A549 (cell line): ENCODE measurements at regions not wholly inside any gene's neighbourhood (a gene's known extent, or its start where the extent isn't known, plus 50 kb on each side); places are given as distances from the start of the nearest gene placed in this dataset.

Source experiments
- ATAC-seq, 2 experiments: fragments of 200-7000 bp in 1 of 2; fragments of >200 bp in 1 of 2; cut with Nextera tagmentation in 1 of 2; cut with Tn5 transposase in 1 of 2; 3 replicates each; pipeline versions ENCODE4 v1.8.0 to v1.9.1; 2018 to 2020; ENCODE audit warnings: mild to moderate bottlenecking in 1 of 2, moderate library complexity in 1 of 2
- CTCF ChIA-PET: fragments of 300-600 bp; sonication (Branson Sonifier 250); formaldehyde crosslinking; extraction: SDS; loops from one replicate; lab custom pipeline; 2021; ENCODE audit warnings: antibody characterized with exemption, inconsistent platforms; lab: Yijun Ruan, JAX
- POLR2A ChIA-PET: fragments of 350-600 bp; formaldehyde crosslinking; extraction: SDS; loops from one replicate; lab custom pipeline; 2021; ENCODE audit warnings: antibody characterized with exemption, inconsistent platforms; lab: Yijun Ruan, JAX
- DNase-seq, 2 experiments: peaks; one replicate each; pipeline versions ENCODE4 v3.0.0 to v3.0.0-alpha.2; 2011 to 2016; ENCODE audit warnings: low read depth in 1 of 2, low spot score in 1 of 2
- FAIRE-seq: peaks from 2 replicates; lab custom pipeline; 2011; peaks lifted over from hg19 to GRCh38; lab: Jason Lieb, UNC
- H3K27ac ChIP-seq, 2 experiments: fragments of >200 bp; sonication (Bioruptor Twin); formaldehyde crosslinking; 3 replicates each; pipeline ENCODE4 v1.5.1; 2016 to 2017
- H3K4me1 ChIP-seq: fragments of >200 bp; sonication (Bioruptor Twin); formaldehyde crosslinking; 3 replicates; pipeline ENCODE4 v1.6.1; 2016
- H3K4me2 ChIP-seq: fragments of >200 bp; sonication (Bioruptor Twin); formaldehyde crosslinking; 3 replicates; pipeline ENCODE4 v1.6.1; 2016
- H3K4me3 ChIP-seq: fragments of >200 bp; sonication (Bioruptor Twin); formaldehyde crosslinking; 3 replicates; pipeline ENCODE4 v1.5.1; 2016
- H3K9me3 ChIP-seq: fragments of >200 bp; sonication (Bioruptor Twin); formaldehyde crosslinking; 3 replicates; pipeline ENCODE4 v1.6.1; 2016
- BHLHE40 ChIP-seq: IDR thresholded peaks from 2 replicates; pipeline ENCODE4 v1.6.1; 2012; ENCODE audit warnings: low read depth, low read length, inconsistent platforms
- CBX2 ChIP-seq: fragments of 200-600 bp; sonication (generic); IDR thresholded peaks from 2 replicates; pipeline ENCODE4 v1.6.1; 2016; ENCODE audit warnings: low read depth, mild to moderate bottlenecking, borderline replicate concordance
- CEBPB ChIP-seq, 2 experiments: fragments of >200 bp in 1 of 2; sonication (Bioruptor Twin) in 1 of 2; formaldehyde crosslinking in 1 of 2; IDR thresholded peaks; 2 replicates each; pipeline ENCODE4 v1.6.1; 2012 to 2016
- CHD4 ChIP-seq: fragments of 200-600 bp; sonication (generic); IDR thresholded peaks from 2 replicates; pipeline ENCODE4 v1.6.1; 2016; ENCODE audit warnings: antibody characterized with exemption, mild to moderate bottlenecking, borderline replicate concordance
- FOXS1 ChIP-seq: fragments of 250-450 bp; sonication (Bioruptor Pico); IDR thresholded peaks from 2 replicates; pipeline ENCODE4 v1.5.0; 2020; ENCODE audit warnings: mild to moderate bottlenecking, moderate library complexity
- HDAC2 ChIP-seq: fragments of 200-600 bp; sonication (generic); IDR thresholded peaks from 2 replicates; pipeline ENCODE4 v1.6.1; 2016
- HEYL ChIP-seq: fragments of 250-450 bp; sonication (Bioruptor Pico); IDR thresholded peaks from 2 replicates; pipeline ENCODE4 v1.8.0; 2021; ENCODE audit warnings: mild to moderate bottlenecking, moderate library complexity
- HOXA7 ChIP-seq: fragments of 250-450 bp; sonication (Bioruptor Pico); IDR thresholded peaks from 2 replicates; pipeline ENCODE4 v1.5.0; 2020; ENCODE audit warnings: mild to moderate bottlenecking, moderate library complexity
- HOXB5 ChIP-seq: fragments of 250-450 bp; sonication (Bioruptor Pico); IDR thresholded peaks from 2 replicates; pipeline ENCODE4 v1.5.0; 2020; ENCODE audit warnings: mild to moderate bottlenecking, moderate library complexity
- KDM1A ChIP-seq: fragments of 200-600 bp; sonication (generic); IDR thresholded peaks from 2 replicates; pipeline ENCODE4 v1.6.1; 2016; ENCODE audit warnings: low read depth, mild to moderate bottlenecking
- MAFK ChIP-seq: fragments of 450-650 bp; IDR thresholded peaks from 2 replicates; pipeline ENCODE4 v1.6.1; 2014; ENCODE audit not compliant: partially characterized antibody
- MAZ ChIP-seq: fragments of 150-350 bp; IDR thresholded peaks from 2 replicates; pipeline ENCODE4 v1.6.1; 2014; ENCODE audit warnings: antibody characterized with exemption, low read depth, low read length, borderline replicate concordance
- MYC ChIP-seq: IDR thresholded peaks from 2 replicates; pipeline ENCODE4 v1.6.1; 2012; ENCODE audit warnings: mild to moderate bottlenecking, inconsistent platforms, low read length, improper control_type of control experiment, borderline replicate concordance
- NFE2L2 ChIP-seq: fragments of 150-350 bp; conservative IDR thresholded peaks from 2 replicates; pipeline ENCODE4 v1.6.1; 2014; ENCODE audit warnings: low read length
- POLR2A ChIP-seq: IDR thresholded peaks from 2 replicates; pipeline ENCODE4 v1.6.1; 2012; ENCODE audit warnings: mild to moderate bottlenecking, low read length
- RARB ChIP-seq: fragments of 250-450 bp; sonication (Bioruptor Pico); IDR thresholded peaks from 2 replicates; pipeline ENCODE4 v1.8.0; 2021; ENCODE audit warnings: mild to moderate bottlenecking, moderate library complexity
- RCOR1 ChIP-seq: fragments of 150-350 bp; IDR thresholded peaks from 2 replicates; pipeline ENCODE4 v1.6.1; 2014; ENCODE audit warnings: antibody characterized with exemption, low read length, low read depth
- RFX5 ChIP-seq: fragments of 450-650 bp; IDR thresholded peaks from 2 replicates; pipeline ENCODE4 v1.7.1; 2014; ENCODE audit warnings: antibody characterized with exemption, mild to moderate bottlenecking, moderate library complexity
- SREBF2 ChIP-seq: fragments of 450-650 bp; IDR thresholded peaks from 2 replicates; pipeline ENCODE4 v1.6.1; 2014; ENCODE audit warnings: mild to moderate bottlenecking, moderate library complexity
- TP53 ChIP-seq: fragments of 250-450 bp; sonication (Bioruptor Pico); IDR thresholded peaks from 2 replicates; pipeline ENCODE4 v1.5.0; 2021; ENCODE audit warnings: mild to moderate bottlenecking, moderate library complexity
- ZC3H11A ChIP-seq: fragments of 450-650 bp; IDR thresholded peaks from 2 replicates; pipeline ENCODE4 v1.6.1; 2014; ENCODE audit warnings: antibody characterized with exemption, mild to moderate bottlenecking
- ZNF302 ChIP-seq: fragments of 250-450 bp; sonication (Bioruptor Pico); IDR thresholded peaks from 2 replicates; pipeline ENCODE4 v1.9.0; 2021; ENCODE audit warnings: inconsistent platforms, mild to moderate bottlenecking, moderate library complexity
- ZSCAN20 ChIP-seq: fragments of 250-450 bp; sonication (Bioruptor Pico); IDR thresholded peaks from 2 replicates; pipeline ENCODE4 v1.8.0; 2022; ENCODE audit warnings: mild to moderate bottlenecking, moderate library complexity
- WGBS: methylation state at CpG from one replicate; pipeline ENCODE4 v1.1.6; 2017; ENCODE audit errors: missing lambda C conversion rate; 5-methylcytosine and 5-hydroxymethylcytosine counted together
- TF ChIP-seq, protein P1 (sequence below): IDR thresholded peaks from 2 replicates; pipeline ENCODE4 v1.6.1; 2012
- TF ChIP-seq, protein P2 (sequence below): fragments of 150-350 bp; IDR thresholded peaks from 2 replicates; pipeline ENCODE4 v1.6.1; 2014; ENCODE audit warnings: low read depth, mild to moderate bottlenecking, low read length
- TF ChIP-seq, protein P3 (sequence below): fragments of 250-450 bp; sonication (Bioruptor Pico); IDR thresholded peaks from 2 replicates; pipeline ENCODE4 v1.5.0; 2020; ENCODE audit warnings: low read depth, mild to moderate bottlenecking, moderate library complexity
- TF ChIP-seq, protein P4 (sequence below): fragments of >200 bp; sonication (Bioruptor Twin); formaldehyde crosslinking; IDR thresholded peaks from 2 replicates; pipeline ENCODE4 v1.6.1; 2016
- TF ChIP-seq, protein P5 (sequence below): fragments of 250-450 bp; sonication (Bioruptor Pico); IDR thresholded peaks from 2 replicates; pipeline ENCODE4 v1.5.0; 2021; ENCODE audit warnings: mild to moderate bottlenecking, moderate library complexity, borderline replicate concordance
- TF ChIP-seq, protein P6 (sequence below): IDR thresholded peaks from 2 replicates; pipeline ENCODE4 v1.6.1; 2012

DNA sequence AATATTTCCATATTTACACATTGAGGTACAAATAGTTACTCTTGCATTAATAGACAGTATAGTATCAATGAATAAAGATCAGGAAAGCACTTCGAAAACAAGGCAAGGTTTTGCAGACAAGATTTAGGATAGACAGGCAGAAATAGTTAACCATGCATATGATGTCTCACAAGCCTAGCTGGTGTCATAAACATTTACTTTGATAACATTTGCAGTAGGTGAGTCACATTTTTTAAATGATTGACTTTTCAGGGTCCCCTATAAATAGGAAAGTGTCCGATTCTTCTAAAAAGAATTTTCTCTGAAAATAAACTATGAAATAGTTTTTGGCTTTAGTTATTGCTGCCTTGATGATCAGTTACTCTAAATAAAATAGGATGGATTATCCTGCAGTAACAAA is 162.1 kb downstream of the SNX18 start:
- Histone ChIP-seq H3K4me1 (no peaks in the 10 kb centered on the region), H3K4me3 (no peak overlapping the region), H3K9me3 (no peaks in the 10 kb centered on the region), H3K4me2 (no peak overlapping the region), H3K27ac (no peak overlapping the region)
- TF ChIP-seq RCOR1, result no peak
- no peak for TF ChIP-seq ZSCAN20
- TF ChIP-seq POLR2A, result no peak
- TF ChIP-seq, protein P1, sequence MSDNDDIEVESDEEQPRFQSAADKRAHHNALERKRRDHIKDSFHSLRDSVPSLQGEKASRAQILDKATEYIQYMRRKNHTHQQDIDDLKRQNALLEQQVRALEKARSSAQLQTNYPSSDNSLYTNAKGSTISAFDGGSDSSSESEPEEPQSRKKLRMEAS, result no peak
- TF ChIP-seq HEYL (CRISPR knock-in tag), result no peak
- no peak for TF ChIP-seq ZC3H11A
- TF ChIP-seq, protein P2, sequence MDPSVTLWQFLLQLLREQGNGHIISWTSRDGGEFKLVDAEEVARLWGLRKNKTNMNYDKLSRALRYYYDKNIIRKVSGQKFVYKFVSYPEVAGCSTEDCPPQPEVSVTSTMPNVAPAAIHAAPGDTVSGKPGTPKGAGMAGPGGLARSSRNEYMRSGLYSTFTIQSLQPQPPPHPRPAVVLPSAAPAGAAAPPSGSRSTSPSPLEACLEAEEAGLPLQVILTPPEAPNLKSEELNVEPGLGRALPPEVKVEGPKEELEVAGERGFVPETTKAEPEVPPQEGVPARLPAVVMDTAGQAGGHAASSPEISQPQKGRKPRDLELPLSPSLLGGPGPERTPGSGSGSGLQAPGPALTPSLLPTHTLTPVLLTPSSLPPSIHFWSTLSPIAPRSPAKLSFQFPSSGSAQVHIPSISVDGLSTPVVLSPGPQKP, result no peak
- TF ChIP-seq KDM1A, result no peak
- TF ChIP-seq, protein P3, sequence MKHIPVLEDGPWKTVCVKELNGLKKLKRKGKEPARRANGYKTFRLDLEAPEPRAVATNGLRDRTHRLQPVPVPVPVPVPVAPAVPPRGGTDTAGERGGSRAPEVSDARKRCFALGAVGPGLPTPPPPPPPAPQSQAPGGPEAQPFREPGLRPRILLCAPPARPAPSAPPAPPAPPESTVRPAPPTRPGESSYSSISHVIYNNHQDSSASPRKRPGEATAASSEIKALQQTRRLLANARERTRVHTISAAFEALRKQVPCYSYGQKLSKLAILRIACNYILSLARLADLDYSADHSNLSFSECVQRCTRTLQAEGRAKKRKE, result no peak
- TF ChIP-seq SREBF2, result no peak
- no peak for TF ChIP-seq BHLHE40
- no peak for TF ChIP-seq CBX2
- TF ChIP-seq CHD4, result no peak
- TF ChIP-seq HDAC2, result no peak
- TF ChIP-seq RARB (CRISPR knock-in tag), result no peak
- TF ChIP-seq CEBPB (IDR thresholded peaks at IDR 0.05), result no peak
- no peak for TF ChIP-seq MAFK
- WGBS, result 18% methylated on average over 2 of the region's 2 CpGs
- FAIRE-seq (no peak), ATAC-seq (no peak), DNase-seq (no peak)
- ChIA-PET CTCF (no interaction called here), POLR2A (no interaction called here)

DNA sequence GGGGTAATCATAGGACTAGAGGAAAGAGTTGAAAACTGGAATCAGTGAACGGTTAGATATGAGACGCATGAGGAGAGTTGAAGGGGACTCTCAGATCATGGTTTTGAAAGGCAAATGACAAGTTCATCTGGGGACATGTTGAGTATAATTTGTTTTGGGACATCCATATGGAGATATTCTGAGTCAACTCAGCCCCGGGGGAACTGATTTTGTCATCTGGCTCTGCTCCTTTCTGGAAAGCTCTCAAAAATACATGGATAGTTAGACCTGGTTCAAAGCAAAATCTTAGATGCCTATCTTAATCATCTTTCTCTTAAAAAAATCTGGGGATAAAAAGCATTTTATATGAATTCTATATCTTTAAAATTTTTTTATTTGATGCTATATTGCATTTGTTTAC is 161.2 kb downstream of the SNX18 start:
- Histone ChIP-seq H3K4me3 (no peak overlapping the region), H3K27ac (no peak overlapping the region), H3K9me3 (no peaks in the 10 kb centered on the region), H3K4me2 (no peak overlapping the region), H3K4me1 (no peaks in the 10 kb centered on the region)
- 61% methylated on average over 3 of the region's 3 CpGs for WGBS
- DNase-seq, result no peak
- CTCF ChIA-PET, result no interaction called here
- POLR2A ChIA-PET, result no interaction called here
- ATAC-seq, result no peak
- FAIRE-seq, result no peak
- TF ChIP-seq CHD4 (no peak), MYC (no peak), ZNF302 (no peak), HOXA7 (no peak), TP53 (no peak), FOXS1 (no peak), MAZ (no peak), RFX5 (no peak), BHLHE40 (no peak), POLR2A (no peak), HOXB5 (CRISPR knock-in tag) (no peak), NFE2L2 (no peak)
- TF ChIP-seq, protein P4, sequence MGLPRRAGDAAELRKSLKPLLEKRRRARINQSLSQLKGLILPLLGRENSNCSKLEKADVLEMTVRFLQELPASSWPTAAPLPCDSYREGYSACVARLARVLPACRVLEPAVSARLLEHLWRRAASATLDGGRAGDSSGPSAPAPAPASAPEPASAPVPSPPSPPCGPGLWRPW, result no peak
- TF ChIP-seq, protein P5, sequence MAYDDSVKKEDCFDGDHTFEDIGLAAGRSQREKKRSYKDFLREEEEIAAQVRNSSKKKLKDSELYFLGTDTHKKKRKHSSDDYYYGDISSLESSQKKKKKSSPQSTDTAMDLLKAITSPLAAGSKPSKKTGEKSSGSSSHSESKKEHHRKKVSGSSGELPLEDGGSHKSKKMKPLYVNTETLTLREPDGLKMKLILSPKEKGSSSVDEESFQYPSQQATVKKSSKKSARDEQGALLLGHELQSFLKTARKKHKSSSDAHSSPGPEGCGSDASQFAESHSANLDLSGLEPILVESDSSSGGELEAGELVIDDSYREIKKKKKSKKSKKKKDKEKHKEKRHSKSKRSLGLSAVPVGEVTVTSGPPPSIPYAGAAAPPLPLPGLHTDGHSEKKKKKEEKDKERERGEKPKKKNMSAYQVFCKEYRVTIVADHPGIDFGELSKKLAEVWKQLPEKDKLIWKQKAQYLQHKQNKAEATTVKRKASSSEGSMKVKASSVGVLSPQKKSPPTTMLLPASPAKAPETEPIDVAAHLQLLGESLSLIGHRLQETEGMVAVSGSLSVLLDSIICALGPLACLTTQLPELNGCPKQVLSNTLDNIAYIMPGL (CRISPR knock-in tag), result no peak
- TF ChIP-seq, protein P1, result no peak
- TF ChIP-seq, protein P6, sequence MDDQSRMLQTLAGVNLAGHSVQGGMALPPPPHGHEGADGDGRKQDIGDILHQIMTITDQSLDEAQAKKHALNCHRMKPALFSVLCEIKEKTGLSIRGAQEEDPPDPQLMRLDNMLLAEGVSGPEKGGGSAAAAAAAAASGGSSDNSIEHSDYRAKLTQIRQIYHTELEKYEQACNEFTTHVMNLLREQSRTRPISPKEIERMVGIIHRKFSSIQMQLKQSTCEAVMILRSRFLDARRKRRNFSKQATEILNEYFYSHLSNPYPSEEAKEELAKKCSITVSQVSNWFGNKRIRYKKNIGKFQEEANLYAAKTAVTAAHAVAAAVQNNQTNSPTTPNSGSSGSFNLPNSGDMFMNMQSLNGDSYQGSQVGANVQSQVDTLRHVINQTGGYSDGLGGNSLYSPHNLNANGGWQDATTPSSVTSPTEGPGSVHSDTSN, result no peak
